NCI-H1092 (cell line): ENCODE measurements at regions not wholly inside any gene's neighbourhood (a gene's known extent, or its start where the extent isn't known, plus 50 kb on each side); places are given as distances from the start of the nearest gene placed in this dataset.
"Not testable (repeated sequence)": the region's sequence is repeated elsewhere in the genome, so short reads cannot be mapped to it uniquely, and the experiment has no call there.

ENCODE experiments used
- DNase-seq: peaks from one replicate; lab custom pipeline; 2025; lab: John Stamatoyannopoulos, UW

GRCh38 chr2:201946746-201947145 is 86.9 kb upstream of the FZD7 start:
- not testable (repeated sequence) for DNase-seq

- DNase-seq: no peak
Measured at GRCh38 chr2:201947287-201947686, 86.4 kb upstream of the FZD7 start.

- no peak for DNase-seq
Measured at GRCh38 chr2:201949181-201949926, 84.3 kb upstream of the FZD7 start.

GRCh38 chr2:201949927-201950246 is 83.8 kb upstream of the FZD7 start:
- DNase-seq: no peak

- DNase-seq: no peak
Measured at GRCh38 chr2:201950606-201951005, 83.0 kb upstream of the FZD7 start.

GRCh38 chr2:201952187-201952586 is 81.5 kb upstream of the FZD7 start:
- DNase-seq: no peak

GRCh38 chr2:201953396-201953795 is 80.3 kb upstream of the FZD7 start:
- DNase-seq: no peak

- DNase-seq: no peak
Measured at GRCh38 chr2:201953880-201954279, 79.8 kb upstream of the FZD7 start.

GRCh38 chr2:201955231-201955630 is 78.4 kb upstream of the FZD7 start:
- DNase-seq: no peak

- no peak for DNase-seq
Measured at GRCh38 chr2:201955702-201956141, 77.9 kb upstream of the FZD7 start.

- DNase-seq: no peak
Measured at GRCh38 chr2:201956361-201956760, 77.3 kb upstream of the FZD7 start.

- DNase-seq: no peak
Measured at GRCh38 chr2:201957091-201957490, 76.6 kb upstream of the FZD7 start.

- no peak for DNase-seq
Measured at GRCh38 chr2:201959198-201959597, 74.5 kb upstream of the FZD7 start.

GRCh38 chr2:201959626-201960025 is 74.0 kb upstream of the FZD7 start:
- no peak for DNase-seq

- DNase-seq: no peak
Measured at GRCh38 chr2:201960305-201960704, 73.3 kb upstream of the FZD7 start.

GRCh38 chr2:201961401-201961800 is 72.3 kb upstream of the FZD7 start:
- no peak for DNase-seq

- no peak for DNase-seq
Measured at GRCh38 chr2:201962774-201963562, 70.7 kb upstream of the FZD7 start.

GRCh38 chr2:201964011-201964410 is 69.6 kb upstream of the FZD7 start:
- DNase-seq: no peak

- DNase-seq: peak; percentile 68
Measured at GRCh38 chr2:201964631-201965206, 68.9 kb upstream of the FZD7 start.

- no peak for DNase-seq
Measured at GRCh38 chr2:201965550-201965949, 68.1 kb upstream of the FZD7 start.

GRCh38 chr2:201966691-201967438 is 66.8 kb upstream of the FZD7 start:
- DNase-seq: peak; percentile 32

- no peak for DNase-seq
Measured at GRCh38 chr2:201968050-201968449, 65.6 kb upstream of the FZD7 start.
